Upper lobe of right lung (tissue), 1 donor: ENCODE measurements at regions not wholly inside any gene's neighbourhood (a gene's known extent, or its start where the extent isn't known, plus 50 kb on each side); places are given as distances from the start of the nearest gene placed in this dataset.

Experiments used
- ATAC-seq: fragments of 200-7000 bp; cut with Tn5 transposase; one replicate; pipeline ENCODE4 v1.9.1; 2020; ENCODE audit warnings: mild to moderate bottlenecking, moderate library complexity
- DNase-seq: peaks from one replicate; pipeline ENCODE4 v3.0.0-alpha.2; 2020
- H3K27ac ChIP-seq: fragments of 200-600 bp; one replicate; pipeline ENCODE4 v1.8.0; 2022
- H3K27me3 ChIP-seq: fragments of 200-600 bp; one replicate; pipeline ENCODE4 v1.8.0; 2022; ENCODE audit warnings: mild to moderate bottlenecking
- H3K36me3 ChIP-seq: fragments of 200-600 bp; one replicate; pipeline ENCODE4 v1.8.0; 2022
- H3K4me1 ChIP-seq: fragments of 200-600 bp; one replicate; pipeline ENCODE4 v1.8.0; 2022
- H3K4me3 ChIP-seq: fragments of 200-600 bp; one replicate; pipeline ENCODE4 v1.8.0; 2022; ENCODE audit warnings: mild to moderate bottlenecking
- H3K9me3 ChIP-seq: fragments of 200-600 bp; one replicate; pipeline ENCODE4 v1.8.0; 2022
- intact Hi-C: fragments of 100-400 bp; cut with DNase I; formaldehyde crosslinking; loops from one replicate; pipeline ENCODE4 v1.11.0; 2022
- TF ChIP-seq, protein P1 (sequence below): fragments of 200-600 bp; IDR thresholded peaks from one replicate; pipeline ENCODE4 v1.8.0; 2022; ENCODE audit warnings: antibody characterized with exemption
- donor health status: DM: no; HTN: yes; CAD: no; lungs with severe emphysema.

DNA sequence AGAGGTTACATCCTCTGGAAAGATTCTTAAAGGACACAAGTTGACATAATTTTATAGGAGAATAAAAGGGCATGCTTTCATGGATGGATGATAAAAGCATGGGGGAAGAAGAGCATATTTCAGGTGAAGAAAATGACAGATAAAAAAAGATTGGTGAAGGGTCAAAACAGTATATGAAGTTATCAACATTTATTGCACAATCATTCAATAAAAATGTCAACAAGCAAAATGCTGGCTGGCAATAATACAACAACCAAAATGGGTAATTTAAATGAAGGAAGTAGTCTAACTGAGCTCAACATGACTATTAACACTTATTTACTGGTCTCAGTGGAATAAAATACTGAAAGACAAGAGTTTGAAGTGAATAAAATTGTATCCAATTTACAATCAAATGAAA lies 696.7 kb downstream of the SQOR start:
- ATAC-seq (no peak), DNase-seq (no peak)
- H3K27me3 ChIP-seq: no peaks in the 10 kb centered on the region
- no peaks in the 10 kb centered on the region for H3K36me3 ChIP-seq
- intact Hi-C loops: no loop called here
- TF ChIP-seq, protein P1, sequence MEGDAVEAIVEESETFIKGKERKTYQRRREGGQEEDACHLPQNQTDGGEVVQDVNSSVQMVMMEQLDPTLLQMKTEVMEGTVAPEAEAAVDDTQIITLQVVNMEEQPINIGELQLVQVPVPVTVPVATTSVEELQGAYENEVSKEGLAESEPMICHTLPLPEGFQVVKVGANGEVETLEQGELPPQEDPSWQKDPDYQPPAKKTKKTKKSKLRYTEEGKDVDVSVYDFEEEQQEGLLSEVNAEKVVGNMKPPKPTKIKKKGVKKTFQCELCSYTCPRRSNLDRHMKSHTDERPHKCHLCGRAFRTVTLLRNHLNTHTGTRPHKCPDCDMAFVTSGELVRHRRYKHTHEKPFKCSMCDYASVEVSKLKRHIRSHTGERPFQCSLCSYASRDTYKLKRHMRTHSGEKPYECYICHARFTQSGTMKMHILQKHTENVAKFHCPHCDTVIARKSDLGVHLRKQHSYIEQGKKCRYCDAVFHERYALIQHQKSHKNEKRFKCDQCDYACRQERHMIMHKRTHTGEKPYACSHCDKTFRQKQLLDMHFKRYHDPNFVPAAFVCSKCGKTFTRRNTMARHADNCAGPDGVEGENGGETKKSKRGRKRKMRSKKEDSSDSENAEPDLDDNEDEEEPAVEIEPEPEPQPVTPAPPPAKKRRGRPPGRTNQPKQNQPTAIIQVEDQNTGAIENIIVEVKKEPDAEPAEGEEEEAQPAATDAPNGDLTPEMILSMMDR: no peak
- no peak overlapping the region for H3K27ac ChIP-seq
- no peaks in the 10 kb centered on the region for H3K4me1 ChIP-seq
- no peaks in the 10 kb centered on the region for H3K9me3 ChIP-seq
- no peak overlapping the region for H3K4me3 ChIP-seq

DNA sequence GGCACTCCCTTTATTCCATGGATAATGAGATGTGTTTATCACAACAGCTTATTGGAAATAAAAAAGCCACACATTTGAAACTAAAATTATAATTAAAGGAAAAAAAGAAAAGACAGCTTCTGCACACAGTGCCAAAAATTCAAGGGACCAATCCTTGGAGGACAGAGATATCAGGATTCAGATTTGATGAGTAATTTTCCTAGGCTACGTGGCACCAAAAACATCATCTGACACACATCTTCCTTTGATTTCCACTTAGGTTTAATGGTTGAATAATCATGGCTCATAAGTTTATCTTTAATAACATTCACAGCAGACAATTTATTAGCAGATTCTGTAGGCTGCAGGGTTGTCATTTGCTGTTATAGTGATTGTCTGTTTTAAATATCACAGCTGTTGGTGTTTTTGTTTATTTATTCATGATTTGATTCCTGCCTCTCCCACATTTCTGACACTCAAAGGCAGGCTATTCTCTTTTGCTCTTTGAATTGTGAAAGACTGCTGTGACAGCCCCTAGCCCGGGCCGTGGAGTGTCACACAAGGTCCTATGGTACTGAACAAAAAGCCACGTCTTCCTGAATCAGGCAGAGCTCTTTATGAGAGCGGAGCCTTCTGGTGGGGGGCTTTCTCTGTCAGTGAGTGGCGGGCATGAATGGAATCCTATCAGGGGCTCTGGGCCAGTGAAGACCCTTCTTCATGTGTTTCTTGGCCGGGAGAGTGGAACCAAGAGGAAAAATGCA lies 708.5 kb downstream of the SQOR start:
- no peak overlapping the region for H3K4me3 ChIP-seq
- intact Hi-C loops: no loop called here
- H3K27ac ChIP-seq: no peak overlapping the region
- H3K4me1 ChIP-seq: no peaks in the 10 kb centered on the region
- no peaks in the 10 kb centered on the region for H3K36me3 ChIP-seq
- no peaks in the 10 kb centered on the region for H3K27me3 ChIP-seq
- DNase-seq (no peak), ATAC-seq (no peak)
- no peaks in the 10 kb centered on the region for H3K9me3 ChIP-seq
- TF ChIP-seq, protein P1: no peak

DNA sequence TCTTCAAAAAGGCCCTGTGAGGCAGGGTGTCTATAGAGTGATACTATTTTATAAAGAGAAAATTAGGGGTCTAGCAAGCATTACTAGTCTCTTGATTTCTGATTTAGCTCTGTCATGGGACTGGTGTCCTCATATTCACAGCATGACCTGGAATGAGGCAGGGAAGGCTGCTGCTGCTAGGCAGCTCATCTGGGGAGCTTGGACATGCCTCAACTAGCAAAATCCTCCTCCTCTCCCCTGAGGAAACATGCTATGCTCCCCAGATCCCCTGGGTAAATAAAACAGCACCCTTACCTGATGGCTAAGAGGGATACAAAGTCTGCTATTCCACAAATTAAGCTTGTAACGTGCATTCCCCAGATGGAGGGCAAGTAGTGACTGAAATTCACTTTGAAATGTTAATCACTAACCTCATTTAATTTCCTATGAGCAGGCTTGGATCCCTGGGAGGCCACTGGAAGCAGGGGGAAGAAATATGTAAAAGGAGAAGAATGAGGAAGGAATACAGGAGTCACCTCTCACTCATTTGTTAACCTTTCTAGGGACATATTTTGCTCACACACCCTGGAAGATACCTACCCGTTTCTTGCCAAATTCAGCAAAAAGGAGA lies 709.4 kb downstream of the SQOR start:
- no peak overlapping the region for H3K27ac ChIP-seq
- no peaks in the 10 kb centered on the region for H3K36me3 ChIP-seq
- TF ChIP-seq, protein P1: no peak
- ATAC-seq: no peak
- intact Hi-C loops: no loop called here
- no peak overlapping the region for H3K4me3 ChIP-seq
- DNase-seq: no peak
- no peaks in the 10 kb centered on the region for H3K4me1 ChIP-seq
- no peaks in the 10 kb centered on the region for H3K9me3 ChIP-seq
- H3K27me3 ChIP-seq: no peaks in the 10 kb centered on the region

DNA sequence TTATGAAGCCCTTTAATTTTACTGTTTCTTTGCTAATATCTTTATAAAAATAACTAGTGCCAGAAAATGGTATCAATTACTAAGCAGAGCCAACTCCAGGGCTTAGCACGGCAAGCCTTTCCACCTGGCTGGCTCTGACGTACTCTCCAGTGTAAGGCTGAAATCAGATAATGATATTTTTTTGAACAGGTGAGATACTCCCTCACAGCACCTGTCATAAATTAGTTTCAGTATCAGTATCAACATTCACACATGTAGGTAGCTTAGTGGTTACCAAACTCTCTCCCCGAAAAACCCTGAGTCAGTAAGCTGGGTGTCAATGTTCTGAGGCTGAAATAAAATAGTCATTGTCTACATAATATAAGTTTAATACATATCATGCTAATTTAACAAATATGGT lies 710.1 kb downstream of the SQOR start:
- H3K4me1 ChIP-seq: no peaks in the 10 kb centered on the region
- H3K27me3 ChIP-seq: no peaks in the 10 kb centered on the region
- ATAC-seq (no peak), DNase-seq (no peak)
- H3K27ac ChIP-seq: no peak overlapping the region
- no peak overlapping the region for H3K4me3 ChIP-seq
- intact Hi-C loops: no loop called here
- H3K9me3 ChIP-seq: no peaks in the 10 kb centered on the region
- TF ChIP-seq, protein P1: no peak
- H3K36me3 ChIP-seq: no peaks in the 10 kb centered on the region

DNA sequence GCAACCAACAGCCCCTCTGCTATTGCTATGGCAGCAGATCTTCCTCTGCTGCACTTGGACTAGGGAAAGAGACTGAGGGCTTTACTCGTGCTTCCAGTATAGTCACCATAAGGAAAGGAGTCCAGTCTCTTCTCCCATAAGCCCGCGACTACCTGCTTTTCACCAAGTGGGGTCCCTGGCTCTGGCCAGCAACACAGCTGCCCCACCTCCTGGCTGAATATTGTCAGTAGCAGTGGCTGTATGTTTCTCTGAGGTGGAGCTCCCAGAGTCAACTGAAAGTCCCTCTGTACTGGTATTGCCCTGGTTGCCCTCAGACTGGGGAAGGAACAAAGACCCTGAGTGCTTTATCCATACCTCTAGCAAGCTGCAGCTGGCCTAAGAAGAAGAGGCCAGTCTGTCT lies 719.6 kb downstream of the SQOR start:
- intact Hi-C loops: no loop called here
- ATAC-seq: no peak
- TF ChIP-seq, protein P1: no peak

More for the DNA sequence above, 719.6 kb downstream of the SQOR start:
- Histone ChIP-seq H3K9me3 (no peaks in the 10 kb centered on the region), H3K36me3 (no peaks in the 10 kb centered on the region), H3K4me1 (no peaks in the 10 kb centered on the region), H3K27ac (no peak overlapping the region), H3K27me3 (no peaks in the 10 kb centered on the region), H3K4me3 (no peak overlapping the region)
- no peak for DNase-seq
